Activated naive CD8-positive, alpha-beta T cell treated with anti-CD3 and anti-CD28 coated beads, Interleukin-2, amount 10 ng/mL, durations not matched to agents 7 days and 5 days (primary cell): ENCODE measurements at regions not wholly inside any gene's neighbourhood (a gene's known extent, or its start where the extent isn't known, plus 50 kb on each side); places are given as distances from the start of the nearest gene placed in this dataset.

Experiments
- ATAC-seq: fragments of 150-1000 bp; cut with Tn5 transposase; one replicate; pipeline ENCODE4 v1.10.0; 2021; ENCODE audit warnings: low read depth, moderate library complexity
- POLR2A ChIA-PET: fragments of 350-600 bp; sonication (Branson Sonifier 250); formaldehyde crosslinking; loops from one replicate; lab custom pipeline; 2021; ENCODE audit warnings: antibody characterized with exemption; lab: Charles Lee
- DNase-seq: peaks from one replicate; pipeline ENCODE4 v3.0.0; 2021
- H3K27ac Mint-ChIP-seq: one replicate; pipeline ENCODE4 v1.8.0; 2022; ENCODE audit warnings: mild to moderate bottlenecking, mixed read lengths
- H3K27me3 Mint-ChIP-seq: one replicate; pipeline ENCODE4 v1.8.0; 2022; ENCODE audit warnings: mild to moderate bottlenecking, moderate library complexity, mixed read lengths
- H3K36me3 Mint-ChIP-seq: one replicate; pipeline ENCODE4 v1.8.0; 2021; ENCODE audit warnings: mild to moderate bottlenecking, mixed read lengths
- H3K4me1 Mint-ChIP-seq: one replicate; pipeline ENCODE4 v1.8.0; 2021; ENCODE audit warnings: mixed read lengths
- H3K4me3 Mint-ChIP-seq: one replicate; pipeline ENCODE4 v1.8.0; 2022; ENCODE audit warnings: mild to moderate bottlenecking, moderate library complexity, mixed read lengths
- H3K9me3 Mint-ChIP-seq: one replicate; pipeline ENCODE4 v1.8.0; 2021; ENCODE audit warnings: mixed read lengths

- Mint-ChIP-seq H3K27me3 (no peaks in the 10 kb centered on the region), H3K27ac (no peak overlapping the region), H3K4me1 (no peaks in the 10 kb centered on the region), H3K36me3 (no peaks in the 10 kb centered on the region), H3K4me3 (no peak overlapping the region), H3K9me3 (peaks cover 3% of the 10 kb centered on the region)
- POLR2A ChIA-PET, result no interaction called here
- no peak for DNase-seq
- ATAC-seq, result no peak
Measured at GRCh38 chr3:89586256-89586655, 478.8 kb downstream of the EPHA3 start.

GRCh38 chr3:89586676-89587075 lies 479.3 kb downstream of the EPHA3 start:
- Mint-ChIP-seq H3K4me3 (no peak overlapping the region), H3K36me3 (no peaks in the 10 kb centered on the region), H3K27me3 (no peaks in the 10 kb centered on the region), H3K27ac (no peak overlapping the region), H3K4me1 (no peaks in the 10 kb centered on the region), H3K9me3 (peaks cover 3% of the 10 kb centered on the region)
- DNase-seq (no peak), ATAC-seq (no peak)
- POLR2A ChIA-PET, result no interaction called here

DNA sequence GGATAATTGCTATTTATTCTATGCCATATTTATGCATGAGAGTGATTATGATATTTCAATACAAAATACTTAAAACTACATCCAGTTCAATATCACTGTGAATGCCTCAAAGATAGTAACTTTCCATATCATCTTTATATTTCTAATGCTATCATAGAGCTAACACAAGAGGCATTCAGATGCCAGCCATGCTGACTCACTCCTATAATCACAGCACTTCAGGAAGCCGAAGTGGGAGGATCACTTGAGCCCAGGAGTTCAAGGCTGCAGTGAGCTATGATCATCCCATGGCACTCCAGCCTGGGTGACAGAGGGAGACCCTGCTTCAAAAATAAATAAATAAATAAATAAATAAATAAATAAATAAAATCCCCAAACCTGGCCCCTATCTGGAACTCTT lies 498.7 kb downstream of the EPHA3 start:
- H3K4me1 Mint-ChIP-seq, result no peaks in the 10 kb centered on the region
- no peak overlapping the region for H3K27ac Mint-ChIP-seq
- ATAC-seq, result no peak
- peaks cover 4% of the 10 kb centered on the region for H3K9me3 Mint-ChIP-seq
- no peak for DNase-seq
- POLR2A ChIA-PET, result no interaction called here
- no peaks in the 10 kb centered on the region for H3K27me3 Mint-ChIP-seq
- no peaks in the 10 kb centered on the region for H3K36me3 Mint-ChIP-seq
- no peak overlapping the region for H3K4me3 Mint-ChIP-seq

DNA sequence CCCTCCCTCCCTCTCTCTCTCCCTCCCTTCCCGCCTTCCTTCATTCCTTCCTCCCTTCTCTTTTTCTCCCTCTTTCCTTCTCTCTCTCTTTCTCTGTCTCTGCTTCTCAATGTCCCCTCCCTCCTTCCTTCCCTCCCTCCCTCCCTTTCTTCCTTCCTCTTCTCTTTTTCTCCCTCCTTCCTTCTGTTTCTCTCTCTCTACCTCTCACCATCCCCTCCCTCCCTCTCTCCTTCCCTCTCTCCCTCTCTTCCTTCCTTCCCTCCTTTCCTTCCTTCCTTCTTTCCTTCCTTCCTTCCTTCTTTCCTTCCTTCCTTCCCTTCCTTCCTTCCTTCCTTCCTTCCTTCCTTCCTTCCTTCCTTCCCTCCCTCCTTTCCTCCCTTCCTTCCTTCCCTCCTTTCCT lies 504.6 kb downstream of the EPHA3 start:
- peaks cover 4% of the 10 kb centered on the region for H3K9me3 Mint-ChIP-seq
- no peak overlapping the region for H3K27ac Mint-ChIP-seq
- DNase-seq, result no peak
- H3K4me3 Mint-ChIP-seq, result no peak overlapping the region
- no peaks in the 10 kb centered on the region for H3K4me1 Mint-ChIP-seq
- H3K36me3 Mint-ChIP-seq, result no peaks in the 10 kb centered on the region
- POLR2A ChIA-PET, result no interaction called here
- no peaks in the 10 kb centered on the region for H3K27me3 Mint-ChIP-seq
- ATAC-seq, result no peak

DNA sequence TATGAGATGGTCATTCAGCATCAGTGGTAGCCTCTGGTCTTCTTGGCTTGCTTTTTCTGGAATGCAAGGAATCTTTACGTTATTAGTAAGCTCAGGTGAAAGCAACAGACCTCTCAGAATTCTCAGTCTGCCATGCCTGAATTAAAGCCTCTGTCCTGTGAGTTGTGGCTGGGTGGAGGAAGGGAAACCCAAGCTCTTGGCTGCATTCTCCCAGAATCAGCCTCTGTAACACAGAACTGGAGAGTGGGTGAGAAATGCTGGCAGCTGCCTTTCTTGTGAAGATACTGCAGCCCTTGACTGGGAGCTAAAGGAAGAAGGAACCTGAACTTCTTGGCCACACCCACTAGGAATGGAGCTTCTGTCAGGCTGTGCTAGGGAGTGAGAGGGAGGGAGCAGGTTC lies 505.8 kb downstream of the EPHA3 start:
- Mint-ChIP-seq H3K36me3 (no peaks in the 10 kb centered on the region), H3K4me3 (no peak overlapping the region), H3K4me1 (no peaks in the 10 kb centered on the region), H3K27ac (no peak overlapping the region), H3K9me3 (peaks cover 6% of the 10 kb centered on the region), H3K27me3 (no peaks in the 10 kb centered on the region)
- no peak for DNase-seq
- POLR2A ChIA-PET, result no interaction called here
- no peak for ATAC-seq

DNA sequence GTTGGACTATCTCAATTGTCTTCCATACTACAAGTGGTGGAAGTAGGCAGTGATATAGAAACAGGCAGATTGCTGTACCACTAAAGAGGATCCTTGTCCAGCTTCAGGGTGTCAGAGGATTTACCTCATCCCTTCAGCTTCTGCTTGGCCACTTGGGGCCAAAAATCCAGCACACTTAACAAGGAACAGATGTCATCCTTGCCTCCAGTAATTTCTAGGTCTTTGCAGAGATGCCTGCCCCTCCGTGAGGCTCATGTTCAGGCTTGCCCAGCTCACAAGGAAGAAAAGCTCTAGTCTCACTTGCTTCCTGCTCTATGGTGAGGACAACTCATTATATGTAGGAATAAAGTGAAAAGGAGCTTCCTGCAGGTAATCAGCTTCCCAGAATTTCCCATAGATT lies 510.3 kb downstream of the EPHA3 start:
- Mint-ChIP-seq H3K27ac (no peak overlapping the region), H3K36me3 (no peaks in the 10 kb centered on the region), H3K4me3 (no peak overlapping the region), H3K27me3 (no peaks in the 10 kb centered on the region), H3K4me1 (no peaks in the 10 kb centered on the region), H3K9me3 (peaks cover 4% of the 10 kb centered on the region)
- POLR2A ChIA-PET, result no interaction called here
- DNase-seq, result no peak
- no peak for ATAC-seq

- no peak overlapping the region for H3K27ac Mint-ChIP-seq
- DNase-seq, result no peak
- POLR2A ChIA-PET, result no interaction called here
- H3K4me3 Mint-ChIP-seq, result no peak overlapping the region
- H3K27me3 Mint-ChIP-seq, result no peaks in the 10 kb centered on the region
- H3K4me1 Mint-ChIP-seq, result no peaks in the 10 kb centered on the region
- H3K9me3 Mint-ChIP-seq, result peaks cover 3% of the 10 kb centered on the region
- H3K36me3 Mint-ChIP-seq, result no peaks in the 10 kb centered on the region
- ATAC-seq, result no peak
Measured at GRCh38 chr3:89619263-89619662, 511.8 kb downstream of the EPHA3 start.

DNA sequence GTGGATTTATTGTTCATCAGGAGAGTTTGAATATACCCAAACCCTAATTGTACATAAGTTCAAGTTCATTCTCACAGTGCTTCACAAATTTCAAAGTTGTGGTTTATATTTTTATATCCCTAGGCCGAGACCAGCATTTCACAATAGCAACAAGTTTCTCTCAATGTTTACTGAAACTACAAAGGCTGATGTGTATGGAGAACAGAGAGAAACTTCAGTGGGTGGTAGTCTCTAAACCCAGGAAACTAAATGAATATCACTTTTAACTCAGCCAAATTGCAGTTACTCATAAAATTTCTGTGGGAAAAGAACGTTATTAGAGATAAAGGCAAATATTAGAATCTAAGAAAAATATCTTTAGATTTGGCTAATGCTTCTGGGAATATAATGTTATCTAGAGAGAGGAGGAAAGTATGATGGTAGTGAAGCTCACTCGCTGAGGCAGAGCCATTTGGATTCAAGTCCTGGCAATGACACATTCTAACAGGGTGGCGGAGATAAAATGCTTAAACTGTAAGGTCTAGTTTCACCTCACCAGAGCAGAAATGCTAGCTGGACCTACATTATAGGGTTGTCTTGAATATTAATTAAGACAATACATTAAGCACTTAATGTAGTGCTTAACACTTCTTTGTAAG lies 514.8 kb downstream of the EPHA3 start:
- H3K36me3 Mint-ChIP-seq, result no peaks in the 10 kb centered on the region
- POLR2A ChIA-PET, result no interaction called here
- no peak overlapping the region for H3K4me3 Mint-ChIP-seq
- H3K9me3 Mint-ChIP-seq, result peaks cover 3% of the 10 kb centered on the region
- no peak for ATAC-seq
- DNase-seq, result no peak
- no peaks in the 10 kb centered on the region for H3K27me3 Mint-ChIP-seq
- H3K4me1 Mint-ChIP-seq, result no peaks in the 10 kb centered on the region
- no peak overlapping the region for H3K27ac Mint-ChIP-seq

DNA sequence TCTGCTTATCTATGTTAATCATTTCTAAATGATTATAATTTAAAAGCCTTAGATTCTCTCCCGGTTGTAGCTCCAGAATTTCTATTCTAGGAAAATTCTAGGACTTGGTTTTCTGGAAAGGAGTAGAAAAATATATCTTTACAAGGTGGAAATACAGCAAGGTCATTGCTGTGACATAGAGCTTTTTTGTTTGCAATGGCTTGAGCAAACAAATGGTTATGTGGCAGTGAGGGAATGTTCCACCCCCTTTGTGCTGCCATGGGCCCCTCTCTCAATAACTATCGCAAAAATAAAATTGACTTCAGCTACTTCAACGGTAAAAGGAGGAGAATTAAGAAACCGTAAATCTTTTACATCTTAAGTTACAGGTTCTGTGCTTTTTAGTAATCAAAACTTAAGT lies 517.1 kb downstream of the EPHA3 start:
- Mint-ChIP-seq H3K27me3 (no peaks in the 10 kb centered on the region), H3K4me3 (no peak overlapping the region), H3K36me3 (no peaks in the 10 kb centered on the region), H3K4me1 (no peaks in the 10 kb centered on the region), H3K27ac (no peak overlapping the region), H3K9me3 (peaks cover 4% of the 10 kb centered on the region)
- DNase-seq, result no peak
- ATAC-seq, result no peak
- POLR2A ChIA-PET, result no interaction called here

- Mint-ChIP-seq H3K9me3 (peaks cover 6% of the 10 kb centered on the region), H3K27me3 (no peaks in the 10 kb centered on the region)
- POLR2A ChIA-PET, result no interaction called here
Measured at GRCh38 chr3:89625945-89626344, 518.5 kb downstream of the EPHA3 start.

DNA sequence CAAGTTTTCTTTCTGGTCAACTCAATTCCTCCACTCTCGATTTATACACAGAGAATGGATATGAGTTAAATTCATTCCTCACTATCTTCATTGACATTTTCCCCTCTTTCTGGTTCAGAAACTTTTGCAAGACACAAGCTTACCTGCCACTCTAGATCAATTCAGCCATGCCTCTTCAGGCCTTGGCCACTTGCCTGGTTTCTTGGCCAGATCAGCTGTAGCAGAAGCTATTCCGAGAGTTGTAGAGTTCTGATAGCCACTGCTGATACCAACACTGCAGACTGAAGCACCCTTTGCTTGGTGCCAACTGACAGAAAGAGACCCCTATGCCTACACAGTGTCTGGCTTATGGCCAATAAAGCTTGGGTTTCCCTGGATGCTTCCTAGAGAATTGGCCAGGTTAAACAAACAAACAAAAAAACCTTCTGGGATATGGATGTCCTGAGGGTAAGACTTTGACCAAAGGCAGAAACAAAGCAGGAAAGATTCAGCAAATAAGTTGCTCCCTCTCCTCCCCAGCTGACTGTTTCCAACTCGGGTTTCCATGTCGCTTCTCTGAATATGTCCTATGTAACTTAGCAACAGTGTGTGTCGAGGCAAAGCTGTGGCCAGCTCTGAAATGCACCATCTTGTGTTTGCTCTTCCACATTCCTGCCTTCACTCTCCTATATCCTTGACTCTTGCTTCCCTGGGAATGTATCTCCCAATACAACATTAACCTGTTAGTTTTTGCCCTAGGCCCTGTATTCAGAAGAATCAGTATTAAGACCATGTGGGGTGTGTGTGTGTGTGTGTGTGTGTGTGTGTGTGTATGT lies 521.6 kb downstream of the EPHA3 start:
- ATAC-seq (no peak), DNase-seq (no peak)
- Mint-ChIP-seq H3K27ac (no peak overlapping the region), H3K36me3 (no peaks in the 10 kb centered on the region), H3K4me3 (no peak overlapping the region), H3K27me3 (no peaks in the 10 kb centered on the region), H3K4me1 (no peaks in the 10 kb centered on the region), H3K9me3 (peaks cover 8% of the 10 kb centered on the region)
- POLR2A ChIA-PET, result no interaction called here

More at GRCh38 chr3:89625945-89626344, 518.5 kb downstream of the EPHA3 start:
- no peaks in the 10 kb centered on the region for H3K4me1 Mint-ChIP-seq
- H3K36me3 Mint-ChIP-seq, result no peaks in the 10 kb centered on the region
- no peak for ATAC-seq
- H3K27ac Mint-ChIP-seq, result no peak overlapping the region
- no peak overlapping the region for H3K4me3 Mint-ChIP-seq
- DNase-seq, result no peak

DNA sequence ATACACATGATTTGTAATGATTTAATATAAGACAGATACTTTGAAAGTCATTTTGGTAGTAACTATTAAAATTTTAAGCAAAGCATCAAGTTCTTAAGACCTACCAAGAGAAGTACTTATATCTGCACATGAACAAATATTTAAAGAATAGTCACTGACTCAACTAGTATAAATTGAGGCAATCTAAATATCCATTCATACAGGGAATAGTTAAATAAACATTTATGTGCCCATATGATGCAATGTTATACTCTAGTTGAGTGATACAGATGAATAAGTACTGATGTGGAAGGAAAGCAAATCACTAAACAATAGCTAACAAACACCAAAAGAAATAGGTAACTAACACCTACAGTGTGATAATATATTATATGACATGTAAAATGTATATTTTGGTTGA lies 527.7 kb downstream of the EPHA3 start:
- no peak for ATAC-seq
- Mint-ChIP-seq H3K27me3 (no peaks in the 10 kb centered on the region), H3K4me1 (no peaks in the 10 kb centered on the region), H3K9me3 (peaks cover 7% of the 10 kb centered on the region), H3K27ac (no peak overlapping the region), H3K4me3 (no peak overlapping the region), H3K36me3 (no peaks in the 10 kb centered on the region)
- POLR2A ChIA-PET, result no interaction called here
- no peak for DNase-seq

GRCh38 chr3:89644716-89645115 lies 537.3 kb downstream of the EPHA3 start:
- H3K4me1 Mint-ChIP-seq, result no peaks in the 10 kb centered on the region
- H3K9me3 Mint-ChIP-seq, result peaks cover 7% of the 10 kb centered on the region
- POLR2A ChIA-PET, result no interaction called here
- ATAC-seq, result no peak
- H3K27ac Mint-ChIP-seq, result no peak overlapping the region
- H3K4me3 Mint-ChIP-seq, result no peak overlapping the region
- no peak for DNase-seq
- no peaks in the 10 kb centered on the region for H3K36me3 Mint-ChIP-seq
- no peaks in the 10 kb centered on the region for H3K27me3 Mint-ChIP-seq

GRCh38 chr3:89649431-89649830 lies 542.0 kb downstream of the EPHA3 start:
- H3K27ac Mint-ChIP-seq, result no peak overlapping the region
- H3K27me3 Mint-ChIP-seq, result no peaks in the 10 kb centered on the region
- no peaks in the 10 kb centered on the region for H3K4me1 Mint-ChIP-seq
- DNase-seq (no peak), ATAC-seq (no peak)
- H3K4me3 Mint-ChIP-seq, result no peak overlapping the region
- POLR2A ChIA-PET, result no interaction called here
- H3K36me3 Mint-ChIP-seq, result no peaks in the 10 kb centered on the region
- peaks cover 12% of the 10 kb centered on the region for H3K9me3 Mint-ChIP-seq
